ENCODE measurements at regions not wholly inside any gene's neighbourhood (a gene's known extent, or its start where the extent isn't known, plus 50 kb on each side); places are given as distances from the start of the nearest gene placed in this dataset.
"Not testable (repeated sequence)": the region's sequence is repeated elsewhere in the genome, so short reads cannot be mapped to it uniquely, and the experiment has no call there.

- DNase-seq (ENCODE audit: low read depth in 1 of 2, low spot score in 1 of 2): not testable (repeated sequence)
These were observed 100.6 kb upstream of the GATA6 start for GRCh38 chr18:22068784-22069183.

- DNase-seq (ENCODE audit: low read depth in 1 of 2, low spot score in 1 of 2): no peak
These were observed 99.5 kb upstream of the GATA6 start for GRCh38 chr18:22069916-22070315.

- DNase-seq (ENCODE audit: low read depth in 1 of 2, low spot score in 1 of 2): no peak
These were observed 96.0 kb upstream of the GATA6 start for GRCh38 chr18:22073411-22073810.

DNA sequence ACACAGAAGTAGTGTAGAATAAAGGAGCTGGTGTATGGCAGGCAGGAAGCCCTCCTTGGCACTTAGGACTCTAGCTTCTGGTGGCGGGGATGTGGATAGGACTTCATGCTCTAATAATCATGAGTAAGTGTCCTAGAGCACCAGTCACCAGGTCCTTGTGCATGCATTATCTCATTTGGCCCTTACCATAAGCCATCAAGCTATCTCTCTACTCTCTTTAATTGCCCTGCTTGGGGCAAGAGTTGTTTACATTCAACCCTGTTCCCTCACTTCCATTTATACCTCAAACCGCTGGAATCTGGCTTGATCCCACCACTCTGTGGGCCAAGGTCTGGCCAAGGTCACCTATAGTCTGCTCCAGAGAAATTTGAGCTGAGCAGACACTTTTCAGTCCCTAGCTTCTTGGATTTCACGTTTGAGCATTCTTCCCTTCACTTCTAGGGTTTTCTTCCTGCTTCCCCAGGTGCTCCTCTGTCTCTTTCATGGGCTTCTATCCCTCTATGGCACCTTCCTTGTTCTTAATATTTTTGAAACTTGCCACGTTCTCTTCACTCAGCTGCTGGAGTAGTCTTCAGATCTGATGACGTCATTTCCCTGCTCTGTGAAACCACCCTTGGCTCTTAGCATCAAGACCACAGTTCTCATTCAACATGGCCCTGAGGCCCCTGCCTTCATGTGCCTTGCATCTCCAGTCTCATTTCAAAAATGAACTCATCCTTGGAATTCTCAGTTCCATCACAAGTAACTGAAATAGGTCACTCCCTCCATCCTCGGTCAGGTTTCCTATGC lies 94.9 kb upstream of the GATA6 start:
- no peak for DNase-seq (ENCODE audit: low read depth in 1 of 2, low spot score in 1 of 2)

- no peak for DNase-seq (ENCODE audit: low read depth in 1 of 2, low spot score in 1 of 2)
These were observed 89.4 kb upstream of the GATA6 start for GRCh38 chr18:22080035-22080434.

DNA sequence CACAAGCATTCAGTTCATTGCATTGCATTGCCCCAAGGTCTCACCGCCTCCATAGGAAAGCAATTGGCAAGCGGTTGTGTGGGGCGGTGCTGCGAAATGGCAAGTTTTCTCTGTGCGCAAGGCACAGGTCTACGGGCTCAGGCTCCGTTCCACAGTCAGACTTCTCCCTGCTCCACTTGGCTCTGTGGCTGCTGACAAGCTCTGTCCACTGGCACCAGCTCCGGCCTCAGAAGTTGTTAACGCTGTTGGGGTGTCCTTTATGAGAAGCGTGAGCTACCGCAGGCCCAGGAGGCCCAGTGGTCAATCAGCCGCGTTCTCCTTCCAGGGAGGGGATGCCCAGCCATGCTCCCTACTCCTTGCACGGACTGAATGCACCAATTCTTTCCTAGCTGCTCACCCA lies 87.0 kb upstream of the GATA6 start:
- no peak for DNase-seq (ENCODE audit: low read depth in 1 of 2, low spot score in 1 of 2)

DNA sequence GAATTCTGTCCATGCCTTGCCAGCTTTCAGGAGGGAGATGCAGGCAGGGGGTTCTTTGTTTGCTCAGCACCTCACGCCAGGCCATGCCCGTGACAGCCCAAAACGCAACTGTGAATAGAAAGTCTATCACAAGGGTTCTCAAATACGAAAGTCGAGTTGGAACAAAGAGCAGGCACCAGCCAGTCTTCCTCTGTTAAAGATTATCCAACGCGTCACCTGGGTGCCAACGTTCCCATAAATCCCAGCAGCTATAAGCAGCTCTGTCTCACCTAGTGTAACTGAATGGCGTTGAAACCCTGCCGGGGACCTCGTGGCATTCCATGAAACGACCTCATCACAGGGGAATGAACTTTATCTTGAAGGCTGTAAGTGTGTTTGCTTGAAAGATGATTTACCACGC lies 84.8 kb upstream of the GATA6 start:
- no peak for DNase-seq (ENCODE audit: low read depth in 1 of 2, low spot score in 1 of 2)

GRCh38 chr18:22086973-22087372 lies 82.4 kb upstream of the GATA6 start:
- no peak for DNase-seq (ENCODE audit: low read depth in 1 of 2, low spot score in 1 of 2)

DNA sequence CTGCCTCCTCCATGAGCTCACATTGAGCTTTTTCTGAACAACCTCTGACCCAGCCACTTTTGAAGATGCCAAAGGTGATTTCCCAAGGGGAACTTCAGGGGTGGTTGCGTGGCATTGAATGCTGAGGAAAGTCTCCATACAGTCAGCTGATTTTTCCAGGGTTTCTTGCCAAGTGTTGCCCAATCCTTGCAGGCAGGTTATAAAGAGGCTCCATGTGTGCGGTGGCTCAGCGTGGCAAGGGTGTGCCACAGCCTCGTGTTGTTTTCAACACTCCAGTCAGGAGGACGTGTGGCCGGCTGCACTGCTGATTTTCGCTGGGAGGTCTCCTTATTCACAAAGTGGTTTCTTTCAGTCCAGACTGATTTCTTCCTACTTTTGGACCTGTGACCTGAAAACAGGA lies 81.4 kb upstream of the GATA6 start:
- no peak for DNase-seq (ENCODE audit: low read depth in 1 of 2, low spot score in 1 of 2)

- no peak for DNase-seq (ENCODE audit: low read depth in 1 of 2, low spot score in 1 of 2)
These were observed 80.3 kb upstream of the GATA6 start for GRCh38 chr18:22088996-22089640.

GRCh38 chr18:22091341-22091740 lies 78.0 kb upstream of the GATA6 start:
- DNase-seq (ENCODE audit: low read depth in 1 of 2, low spot score in 1 of 2): no peak

DNA sequence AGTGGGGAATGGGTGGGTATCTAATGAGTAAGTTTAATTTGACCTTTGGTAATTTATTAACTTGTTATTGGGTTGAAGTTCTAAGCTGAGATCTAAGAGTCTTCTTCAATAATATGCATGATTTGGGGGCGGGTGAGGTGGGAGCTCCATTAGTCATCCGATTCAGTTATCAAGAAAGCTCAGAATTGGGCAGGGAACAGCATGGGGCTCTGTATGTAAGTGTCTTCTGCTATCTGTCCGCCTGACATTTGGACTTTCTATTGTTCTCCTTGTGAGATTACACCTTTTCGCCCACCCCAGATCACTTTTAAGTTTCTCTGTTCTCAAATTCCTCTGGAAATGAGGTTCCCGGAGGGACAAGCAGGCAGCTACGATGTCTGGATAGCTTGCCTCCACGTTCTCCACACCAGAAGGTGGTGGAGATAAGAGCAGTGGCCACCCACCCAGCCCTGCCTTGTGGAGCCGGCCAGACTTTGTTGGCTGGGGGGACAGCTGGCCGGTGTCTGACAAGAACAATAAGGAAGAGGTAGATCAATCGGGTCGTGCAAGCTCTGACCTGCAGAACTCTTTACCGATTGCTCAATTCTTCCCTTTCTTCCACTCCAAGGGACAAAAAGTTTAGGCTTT lies 75.5 kb upstream of the GATA6 start:
- no peak for DNase-seq (ENCODE audit: low read depth in 1 of 2, low spot score in 1 of 2)

- no peak for DNase-seq (ENCODE audit: low read depth in 1 of 2, low spot score in 1 of 2)
These were observed 75.0 kb upstream of the GATA6 start for GRCh38 chr18:22094358-22094734.

- DNase-seq (ENCODE audit: low read depth in 1 of 2, low spot score in 1 of 2): no peak
These were observed 70.8 kb upstream of the GATA6 start for GRCh38 chr18:22098563-22098989.

GRCh38 chr18:22099925-22100324 lies 69.5 kb upstream of the GATA6 start:
- no peak for DNase-seq (ENCODE audit: low read depth in 1 of 2, low spot score in 1 of 2)

- DNase-seq (ENCODE audit: low read depth in 1 of 2, low spot score in 1 of 2): no peak
These were observed 67.7 kb upstream of the GATA6 start for GRCh38 chr18:22101731-22102130.

GRCh38 chr18:22102953-22103646 lies 66.3 kb upstream of the GATA6 start:
- DNase-seq (ENCODE audit: low read depth in 1 of 2, low spot score in 1 of 2): no peak

DNA sequence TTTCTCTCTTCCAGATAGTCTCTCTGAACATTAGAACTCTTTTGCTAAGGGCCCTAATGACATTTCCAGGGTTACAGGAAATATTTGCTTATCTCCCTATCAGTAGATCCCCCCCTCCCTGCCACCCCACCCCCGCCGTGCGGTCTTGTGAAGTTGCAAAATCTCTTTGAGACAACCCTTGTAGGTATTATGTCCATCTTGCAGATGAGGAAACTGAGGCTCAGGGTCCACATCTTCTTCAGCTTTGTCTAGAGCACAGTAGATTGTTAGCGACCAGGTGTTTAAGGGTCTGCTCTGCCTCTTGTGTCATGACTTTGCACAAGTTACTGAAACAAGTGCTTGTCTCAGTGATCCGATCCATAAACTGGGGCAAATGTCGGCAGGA lies 65.8 kb upstream of the GATA6 start:
- DNase-seq (ENCODE audit: low read depth in 1 of 2, low spot score in 1 of 2): no peak

- DNase-seq (ENCODE audit: low read depth in 1 of 2, low spot score in 1 of 2): no peak
These were observed 62.7 kb upstream of the GATA6 start for GRCh38 chr18:22106536-22107292.

GRCh38 chr18:22108674-22109073 lies 60.7 kb upstream of the GATA6 start:
- DNase-seq (ENCODE audit: low read depth in 1 of 2, low spot score in 1 of 2): no peak

- no peak for DNase-seq (ENCODE audit: low read depth in 1 of 2, low spot score in 1 of 2)
These were observed 59.9 kb upstream of the GATA6 start for GRCh38 chr18:22109535-22109934.

Measured in activated T-helper 1 cell treated with anti-CD3 and anti-CD28 coated beads, Interleukin-2, amount 50 U/mL, for 16 hours (primary cell).